Endothelial cell of umbilical vein (primary cell): ENCODE measurements at regions not wholly inside any gene's neighbourhood (a gene's known extent, or its start where the extent isn't known, plus 50 kb on each side); places are given as distances from the start of the nearest gene placed in this dataset.

ENCODE experiments used
- BruUV-seq: library from RNA; stranded (reverse); fragments of 400-500 nt; replicated peaks from 2 replicates; lab custom pipeline; 2021; lab: Mats Ljungman, UMichigan
- CTCF ChIA-PET: fragments of 300-600, 350-600 bp; sonication (Branson Sonifier 250); formaldehyde crosslinking; loops from one replicate; lab custom pipeline; 2021; ENCODE audit warnings: antibody characterized with exemption, inconsistent platforms; lab: Charles Lee
- POLR2A ChIA-PET: fragments of 300-600, 350-600 bp; sonication (Branson Sonifier 250); formaldehyde crosslinking; loops from one replicate; lab custom pipeline; 2021; ENCODE audit warnings: antibody characterized with exemption, inconsistent platforms; lab: Charles Lee
- DNase-seq: peaks from one replicate; pipeline ENCODE4 v3.0.0-alpha.2; 2011; ENCODE audit warnings: low read depth, low spot score
- FAIRE-seq: peaks from 2 replicates; lab custom pipeline; 2011; peaks lifted over from hg19 to GRCh38; lab: Jason Lieb, UNC
- H2AFZ ChIP-seq: 2 replicates; pipeline ENCODE4 v1.6.0; 2012; ENCODE audit warnings: low read depth, low read length, control low read depth, inconsistent platforms
- H3K27ac ChIP-seq: 2 replicates; pipeline ENCODE4 v1.5.1; 2011; ENCODE audit warnings: low read depth, mild to moderate bottlenecking, control low read depth, low read length, moderate library complexity; ENCODE audit not compliant: insufficient read depth
- H3K27me3 ChIP-seq, 2 experiments: 2 replicates each; pipeline versions ENCODE4 v1.6.0 to v1.6.1; 2011; ENCODE audit warnings: low read length in 2 of 2, mixed read lengths in 1 of 2; ENCODE audit not compliant: control insufficient read depth in 2 of 2, insufficient read depth in 2 of 2
- H3K36me3 ChIP-seq, 2 experiments: 2 replicates in 1 of 2; 3 replicates in 1 of 2; pipeline ENCODE4 v1.5.1; 2011; ENCODE audit warnings: low read length in 2 of 2, mild to moderate bottlenecking in 1 of 2, moderate library complexity in 1 of 2; ENCODE audit not compliant: control insufficient read depth in 2 of 2, insufficient read depth in 2 of 2; ENCODE audit errors: extremely low read depth in 1 of 2
- H3K4me1 ChIP-seq: 3 replicates; pipeline ENCODE4 v1.5.1; 2011; ENCODE audit warnings: mild to moderate bottlenecking, low read length; ENCODE audit not compliant: control insufficient read depth, insufficient read depth; ENCODE audit errors: extremely low read depth
- H3K4me2 ChIP-seq: 2 replicates; pipeline ENCODE4 v1.6.1; 2011; ENCODE audit warnings: low read length, control low read depth, mixed read lengths; ENCODE audit not compliant: insufficient read depth
- H3K4me3 ChIP-seq, 3 experiments: fragments of 200-600 bp in 1 of 3; sonication (generic), shearing (Covaris generic) in 1 of 3; replicated peaks in 1 of 3; 2 replicates each; pipeline ENCODE4 v1.5.1; 2011 to 2016; ENCODE audit warnings: control low read depth in 3 of 3, low read length in 3 of 3, mild to moderate bottlenecking in 2 of 3, inconsistent platforms in 1 of 3, low read depth in 1 of 3, moderate library complexity in 1 of 3; ENCODE audit not compliant: insufficient read depth in 1 of 3
- H3K79me2 ChIP-seq: 2 replicates; pipeline ENCODE4 v1.6.0; 2012; ENCODE audit warnings: low read length, inconsistent platforms; ENCODE audit not compliant: control insufficient read depth, insufficient read depth
- H3K9ac ChIP-seq: replicated peaks from 2 replicates; pipeline ENCODE3; 2011; ENCODE audit warnings: low read length, control low read depth; ENCODE audit not compliant: insufficient read depth; ENCODE audit errors: extremely low read depth
- H3K9me1 ChIP-seq: replicated peaks from 3 replicates; pipeline ENCODE4 v1.6.0; 2011; ENCODE audit warnings: mild to moderate bottlenecking, low read length; ENCODE audit not compliant: control insufficient read depth, insufficient read depth; ENCODE audit errors: extremely low read depth
- H3K9me3 ChIP-seq: replicated peaks from 2 replicates; pipeline ENCODE4 v1.5.1; 2012; ENCODE audit warnings: low read length, inconsistent platforms; ENCODE audit not compliant: control insufficient read depth, insufficient read depth
- H4K20me1 ChIP-seq: replicated peaks from 2 replicates; pipeline ENCODE3; 2011; ENCODE audit warnings: mild to moderate bottlenecking, low read length; ENCODE audit not compliant: control insufficient read depth, insufficient read depth; ENCODE audit errors: extremely low read depth
- EZH2 ChIP-seq: IDR thresholded peaks from 2 replicates; pipeline ENCODE4 v1.6.1; 2012; ENCODE audit warnings: borderline replicate concordance, low read depth, mild to moderate bottlenecking, moderate library complexity, low read length, inconsistent platforms; ENCODE audit not compliant: severe bottlenecking
- FOS ChIP-seq: IDR thresholded peaks from 2 replicates; pipeline ENCODE4 v1.6.1; 2011; ENCODE audit warnings: mild to moderate bottlenecking, low read length, moderate library complexity, borderline replicate concordance; ENCODE audit not compliant: insufficient read depth
- GATA2 ChIP-seq: IDR thresholded peaks from 2 replicates; pipeline ENCODE4 v1.7.0; 2011; ENCODE audit warnings: low read depth, mild to moderate bottlenecking, moderate library complexity, mixed read lengths, low read length; ENCODE audit not compliant: insufficient read length, insufficient read depth
- JUN ChIP-seq: IDR thresholded peaks from 2 replicates; pipeline ENCODE4 v1.6.1; 2011; ENCODE audit warnings: borderline replicate concordance, low read depth; ENCODE audit not compliant: insufficient read length, insufficient read depth
- MAX ChIP-seq: IDR thresholded peaks from 2 replicates; pipeline ENCODE4 v1.6.1; 2011; ENCODE audit not compliant: insufficient read depth, insufficient read length
- MYC ChIP-seq: IDR thresholded peaks from one replicate; pipeline ENCODE4 v1.6.1; 2011; ENCODE audit warnings: mild to moderate bottlenecking, low read depth, low read length
- POLR2A ChIP-seq: IDR thresholded peaks from 2 replicates; pipeline ENCODE4 v1.6.1; 2012; ENCODE audit warnings: low read depth, mild to moderate bottlenecking, control low read depth, low read length
- POLR2AphosphoS5 ChIP-seq: IDR thresholded peaks from 2 replicates; pipeline ENCODE4 v1.6.1; 2012; ENCODE audit warnings: low read depth, mild to moderate bottlenecking, control low read depth, low read length, moderate library complexity; ENCODE audit not compliant: insufficient read depth
- dilution Hi-C: fragments of 300-500 bp; cut with MboI; formaldehyde crosslinking; loops from one replicate; pipeline ENCODE4 v1.15.0; 2019; ENCODE audit warnings: low sequenced_read_pairs; ENCODE audit not compliant: extremely low pct_ligation_motif_present
- intact Hi-C: fragments of 100-400 bp; cut with micrococcal nuclease; formaldehyde crosslinking; loops from one replicate; pipeline ENCODE4 v1.10.0; 2022
- TF ChIP-seq, protein P1 (sequence below), 2 donors: IDR thresholded peaks; 1 replicate in 1 of 2; 2 replicates in 1 of 2; pipeline ENCODE4 v1.5.1; 2011; ENCODE audit warnings: low read length in 2 of 2, mild to moderate bottlenecking in 2 of 2, moderate library complexity in 2 of 2, control low read depth in 1 of 2, inconsistent platforms in 1 of 2, low read depth in 1 of 2; ENCODE audit not compliant: insufficient read depth in 1 of 2; ENCODE audit errors: extremely low read depth in 1 of 2

- H4K20me1 ChIP-seq, result no peaks in the 10 kb centered on the region
- no peaks in the 10 kb centered on the region for H3K27me3 ChIP-seq
- DNase-seq, result peak; percentile 71
- TF ChIP-seq MAX, result no peak
- TF ChIP-seq MYC, result no peak
- TF ChIP-seq POLR2A, result no peak
- H3K9me1 ChIP-seq, result no peaks in the 10 kb centered on the region
- no peaks in the 10 kb centered on the region for H3K9me3 ChIP-seq
- H3K79me2 ChIP-seq, result no peaks in the 10 kb centered on the region
- dilution Hi-C loops (no loop called here), intact Hi-C loops (no loop called here)
- H3K9ac ChIP-seq, result no peak overlapping the region
- no peak overlapping the region for H3K27ac ChIP-seq
- no peaks in the 10 kb centered on the region for H3K36me3 ChIP-seq
- CTCF ChIA-PET, result no interaction called here
- no peak overlapping the region for H2AFZ ChIP-seq
- H3K4me3 ChIP-seq, result no peak overlapping the region
- peak; percentile 75 for FAIRE-seq
- no peak overlapping the region for H3K4me2 ChIP-seq
- H3K4me1 ChIP-seq, result no peaks in the 10 kb centered on the region
- POLR2A ChIA-PET, result no interaction called here
- BruUV-seq, result no TSS peak
These were observed 204.2 kb downstream of the TAF11L14 start for GRCh38 chr5:17838469-17838868.

GRCh38 chr5:17839848-17840247, 205.6 kb downstream of the TAF11L14 start:
- no peaks in the 10 kb centered on the region for H3K9me1 ChIP-seq
- no peaks in the 10 kb centered on the region for H3K79me2 ChIP-seq
- H3K36me3 ChIP-seq, result no peaks in the 10 kb centered on the region
- no peak overlapping the region for H3K4me2 ChIP-seq
- H3K4me1 ChIP-seq, result no peaks in the 10 kb centered on the region
- ChIA-PET CTCF (no interaction called here), POLR2A (no interaction called here)
- H2AFZ ChIP-seq, result no peak overlapping the region
- no peaks in the 10 kb centered on the region for H4K20me1 ChIP-seq
- FAIRE-seq (no peak), DNase-seq (no peak)
- no peaks in the 10 kb centered on the region for H3K9me3 ChIP-seq
- H3K27ac ChIP-seq, result no peak overlapping the region
- H3K4me3 ChIP-seq, result no peak overlapping the region
- no peak overlapping the region for H3K9ac ChIP-seq
- dilution Hi-C loops, result no loop called here
- TF ChIP-seq, protein P1, sequence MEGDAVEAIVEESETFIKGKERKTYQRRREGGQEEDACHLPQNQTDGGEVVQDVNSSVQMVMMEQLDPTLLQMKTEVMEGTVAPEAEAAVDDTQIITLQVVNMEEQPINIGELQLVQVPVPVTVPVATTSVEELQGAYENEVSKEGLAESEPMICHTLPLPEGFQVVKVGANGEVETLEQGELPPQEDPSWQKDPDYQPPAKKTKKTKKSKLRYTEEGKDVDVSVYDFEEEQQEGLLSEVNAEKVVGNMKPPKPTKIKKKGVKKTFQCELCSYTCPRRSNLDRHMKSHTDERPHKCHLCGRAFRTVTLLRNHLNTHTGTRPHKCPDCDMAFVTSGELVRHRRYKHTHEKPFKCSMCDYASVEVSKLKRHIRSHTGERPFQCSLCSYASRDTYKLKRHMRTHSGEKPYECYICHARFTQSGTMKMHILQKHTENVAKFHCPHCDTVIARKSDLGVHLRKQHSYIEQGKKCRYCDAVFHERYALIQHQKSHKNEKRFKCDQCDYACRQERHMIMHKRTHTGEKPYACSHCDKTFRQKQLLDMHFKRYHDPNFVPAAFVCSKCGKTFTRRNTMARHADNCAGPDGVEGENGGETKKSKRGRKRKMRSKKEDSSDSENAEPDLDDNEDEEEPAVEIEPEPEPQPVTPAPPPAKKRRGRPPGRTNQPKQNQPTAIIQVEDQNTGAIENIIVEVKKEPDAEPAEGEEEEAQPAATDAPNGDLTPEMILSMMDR (IDR thresholded peaks at IDR 0.05; ENCODE audit: extremely low read depth in 1 of 2, insufficient read depth in 1 of 2, low read depth in 1 of 2, low read length in 2 of 2), result no peak
- TF ChIP-seq POLR2A (no peak), FOS (no peak), MYC (no peak), GATA2 (no peak), POLR2AphosphoS5 (no peak), EZH2 (no peak), MAX (no peak), JUN (no peak)
- H3K27me3 ChIP-seq, result no peaks in the 10 kb centered on the region
- intact Hi-C loops, result no loop called here
- no TSS peak for BruUV-seq
